HCEC 1CT (cell line): ENCODE measurements at regions not wholly inside any gene's neighbourhood (a gene's known extent, or its start where the extent isn't known, plus 50 kb on each side); places are given as distances from the start of the nearest gene placed in this dataset.

ENCODE experiments used
- DNase-seq: peaks from one replicate; pipeline ENCODE4 v3.0.0-alpha.2; 2017

DNA sequence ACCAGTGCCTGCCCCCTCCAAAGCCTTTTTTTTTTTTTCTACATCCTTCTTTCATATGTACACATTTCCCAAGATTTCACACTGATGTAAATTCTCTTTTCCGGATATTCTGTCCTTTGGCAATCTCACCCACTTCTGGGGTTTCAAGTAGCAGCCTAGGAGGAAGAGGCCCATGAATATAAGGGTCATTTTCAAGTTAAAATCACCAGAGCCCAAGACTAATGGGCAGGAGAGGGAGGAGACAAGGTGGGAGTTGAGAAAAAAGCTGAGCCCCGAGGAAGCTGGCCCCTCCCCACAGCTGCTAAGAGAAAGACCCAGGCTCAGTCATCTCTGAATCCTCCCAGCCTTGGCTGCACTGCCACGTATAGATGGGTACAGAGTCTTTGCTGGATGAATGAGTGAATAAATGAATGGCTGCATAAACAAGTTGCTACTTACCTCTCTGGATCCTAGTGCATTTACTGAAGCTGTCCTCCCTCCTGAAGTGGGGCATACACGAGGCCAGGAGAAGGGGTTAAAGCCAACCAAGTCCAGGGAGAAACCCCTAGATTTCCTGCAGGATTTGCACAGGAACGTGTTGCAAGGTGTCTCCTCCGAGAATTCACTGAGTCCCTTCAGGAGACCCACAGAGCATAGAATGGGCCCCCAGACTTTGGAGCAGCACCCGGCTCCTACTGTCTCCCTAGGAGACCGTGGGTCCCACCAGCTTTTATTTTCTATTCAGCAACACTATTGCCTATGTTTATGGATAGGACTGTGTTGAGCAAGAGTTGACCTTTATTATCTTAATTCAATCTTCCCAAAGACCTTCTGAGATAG is 100.8 kb upstream of the LIPC start:
- DNase-seq = no peak

DNA sequence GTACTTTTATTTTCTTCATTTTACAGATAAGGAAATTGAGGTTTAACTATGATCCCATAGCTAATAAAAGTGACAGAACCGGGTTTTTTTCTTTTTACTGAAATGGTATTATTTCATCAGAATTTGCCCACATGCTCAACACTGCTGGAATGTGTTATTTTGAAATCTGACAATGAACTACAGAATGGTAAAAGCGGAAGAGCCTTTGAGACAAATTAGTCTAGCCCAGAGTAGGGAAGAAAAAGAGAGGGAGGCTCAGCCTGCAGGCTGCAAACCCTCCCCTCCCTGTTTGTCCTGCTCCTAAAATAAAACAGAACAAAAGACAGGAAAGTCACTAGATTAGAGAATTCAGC is 100.3 kb upstream of the LIPC start:
- peak; percentile 83 for DNase-seq

DNA sequence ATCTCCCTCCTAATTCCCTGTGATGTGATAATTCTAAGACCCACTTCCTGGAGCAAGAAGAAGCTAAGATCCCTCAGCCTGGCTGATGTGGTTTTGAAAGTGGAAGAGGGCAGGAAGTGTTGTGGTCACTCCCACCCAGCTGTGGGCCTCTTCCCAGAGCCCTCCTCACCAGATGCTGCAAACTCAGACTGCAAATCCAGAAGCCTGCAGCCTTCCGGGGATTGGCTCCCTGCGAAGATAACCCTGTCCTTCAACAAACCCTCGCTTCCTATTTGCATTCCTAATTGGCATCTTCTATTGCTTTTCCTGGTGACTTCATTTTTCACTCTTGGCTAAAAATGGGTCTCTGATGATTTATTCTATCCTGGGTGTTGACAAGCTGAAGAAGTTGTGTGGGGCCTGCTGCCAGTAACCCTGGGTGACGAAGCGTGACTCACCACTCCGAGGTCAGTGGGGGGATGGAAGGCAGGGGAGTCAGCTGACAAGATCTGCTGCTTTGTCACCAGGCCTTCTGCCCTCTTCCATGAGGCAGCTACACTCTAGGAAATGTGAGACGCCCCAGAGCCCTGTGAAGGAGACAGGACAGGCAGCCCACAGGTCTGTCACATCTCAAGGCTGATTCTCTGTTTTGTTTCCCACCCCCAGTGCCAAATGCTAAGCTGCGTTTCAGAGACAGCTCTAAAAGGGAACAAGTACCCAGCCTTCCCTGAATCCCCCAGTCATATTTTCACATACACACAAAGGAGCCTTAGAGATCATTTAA is 99.7 kb upstream of the LIPC start:
- peak; percentile 100 for DNase-seq

DNA sequence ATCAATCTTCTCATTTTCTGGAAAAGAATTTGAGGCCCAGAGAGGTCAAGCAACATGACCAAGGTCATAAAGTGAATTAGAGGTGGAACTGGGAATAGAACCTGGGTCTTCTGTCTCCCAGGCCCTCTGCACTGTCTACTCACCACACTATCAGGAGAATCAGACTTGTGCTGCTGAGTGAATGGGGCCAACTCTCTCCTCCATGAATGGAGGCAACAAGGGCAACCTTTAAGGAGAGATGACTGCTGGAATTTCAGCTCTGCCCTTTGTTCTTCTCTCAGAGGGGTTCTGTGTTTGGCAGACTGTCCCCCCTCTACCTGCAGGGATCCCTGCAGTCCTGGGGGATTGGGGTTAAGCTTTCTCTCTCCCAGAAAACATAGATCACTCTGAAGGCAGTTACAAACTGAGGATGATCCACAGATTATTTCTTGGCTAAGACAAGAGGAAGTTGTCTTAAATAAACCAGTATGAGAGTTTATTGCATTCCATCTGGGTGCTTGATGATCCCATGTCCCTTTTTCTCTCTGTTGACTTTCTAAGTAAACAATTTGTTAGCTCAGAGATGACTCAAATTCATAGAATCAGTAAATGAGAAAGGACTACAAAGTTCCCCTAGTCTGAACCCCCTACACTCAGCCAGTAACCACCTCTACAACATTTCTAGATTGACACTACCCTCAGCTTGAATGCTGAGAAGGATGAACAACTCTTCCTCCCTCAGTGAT is 99.0 kb upstream of the LIPC start:
- DNase-seq = peak; percentile 94

DNA sequence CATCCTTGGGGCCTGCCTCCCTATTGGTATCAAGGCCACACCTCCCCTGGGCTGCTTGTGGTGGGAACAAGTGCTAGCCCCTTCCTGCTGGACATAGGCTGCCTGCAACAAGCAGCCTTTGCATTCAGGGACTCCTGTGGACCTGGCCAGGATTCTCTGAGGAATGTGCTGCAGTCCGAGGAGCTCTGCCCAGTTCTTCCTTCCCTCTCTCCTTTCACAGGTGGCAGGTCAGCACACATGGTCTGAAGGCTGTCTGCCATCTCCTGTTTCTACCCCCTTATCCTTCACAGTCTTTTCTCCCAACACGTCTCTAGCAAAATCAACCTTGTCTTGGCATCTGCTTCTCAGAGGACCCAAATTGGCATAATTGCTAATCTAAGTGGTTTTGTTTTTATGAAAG is 97.0 kb upstream of the LIPC start:
- no peak for DNase-seq

DNA sequence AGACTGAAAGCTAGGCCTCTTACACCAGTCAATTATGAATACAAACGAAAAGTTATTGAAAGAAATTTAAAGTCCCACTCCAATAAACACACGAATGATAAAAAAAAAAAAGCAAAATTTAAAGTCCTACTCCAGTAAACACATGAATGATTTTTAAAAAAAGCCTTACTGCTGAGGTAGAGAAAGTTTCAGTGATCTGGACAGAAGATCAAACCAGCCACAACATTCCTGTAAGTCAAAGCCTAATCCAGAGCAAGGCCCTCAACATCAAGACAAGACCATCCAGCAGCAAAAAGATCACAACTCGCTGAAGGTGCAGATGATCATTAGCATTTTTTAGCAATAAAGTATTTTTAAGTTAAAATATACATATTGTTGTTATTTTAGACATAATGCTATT is 95.6 kb upstream of the LIPC start:
- no peak for DNase-seq

DNA sequence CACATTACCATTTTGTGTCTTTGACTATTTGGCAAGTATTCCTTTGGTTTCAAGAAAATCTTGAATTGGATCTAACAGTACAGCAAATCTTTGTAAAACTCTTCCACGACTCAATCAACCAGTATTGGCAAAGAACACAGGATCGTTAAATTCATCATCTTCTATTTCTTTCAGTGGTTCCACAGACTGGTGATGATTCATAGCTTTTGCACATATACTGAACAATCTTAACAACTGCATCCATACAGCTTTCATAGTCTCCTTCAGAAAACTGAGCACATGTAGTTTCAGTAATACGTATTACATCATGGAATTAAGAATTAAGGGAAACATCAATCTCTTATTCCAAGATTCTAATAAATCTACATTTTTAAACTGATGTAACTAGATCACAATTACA is 91.6 kb upstream of the LIPC start:
- peak; percentile 75 for DNase-seq

DNA sequence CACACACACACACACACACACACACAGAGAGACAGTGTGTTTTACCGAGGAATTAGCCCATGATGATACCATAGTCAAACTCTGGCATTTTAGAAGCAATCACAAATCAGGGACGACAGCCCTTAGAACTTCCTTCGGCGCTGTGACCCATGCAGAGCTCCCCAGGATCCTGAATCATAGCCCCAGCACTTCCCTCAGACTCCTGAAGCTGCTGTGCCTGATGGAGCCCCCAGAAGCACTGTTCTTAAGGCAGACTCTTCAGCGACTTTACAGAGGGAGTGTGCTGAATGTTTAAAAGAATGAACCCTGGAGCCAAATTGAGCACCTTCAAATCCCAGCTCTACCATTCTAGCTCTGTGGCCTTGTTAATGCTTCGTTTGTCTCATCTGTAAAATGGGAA is 89.3 kb upstream of the LIPC start:
- no peak for DNase-seq

DNA sequence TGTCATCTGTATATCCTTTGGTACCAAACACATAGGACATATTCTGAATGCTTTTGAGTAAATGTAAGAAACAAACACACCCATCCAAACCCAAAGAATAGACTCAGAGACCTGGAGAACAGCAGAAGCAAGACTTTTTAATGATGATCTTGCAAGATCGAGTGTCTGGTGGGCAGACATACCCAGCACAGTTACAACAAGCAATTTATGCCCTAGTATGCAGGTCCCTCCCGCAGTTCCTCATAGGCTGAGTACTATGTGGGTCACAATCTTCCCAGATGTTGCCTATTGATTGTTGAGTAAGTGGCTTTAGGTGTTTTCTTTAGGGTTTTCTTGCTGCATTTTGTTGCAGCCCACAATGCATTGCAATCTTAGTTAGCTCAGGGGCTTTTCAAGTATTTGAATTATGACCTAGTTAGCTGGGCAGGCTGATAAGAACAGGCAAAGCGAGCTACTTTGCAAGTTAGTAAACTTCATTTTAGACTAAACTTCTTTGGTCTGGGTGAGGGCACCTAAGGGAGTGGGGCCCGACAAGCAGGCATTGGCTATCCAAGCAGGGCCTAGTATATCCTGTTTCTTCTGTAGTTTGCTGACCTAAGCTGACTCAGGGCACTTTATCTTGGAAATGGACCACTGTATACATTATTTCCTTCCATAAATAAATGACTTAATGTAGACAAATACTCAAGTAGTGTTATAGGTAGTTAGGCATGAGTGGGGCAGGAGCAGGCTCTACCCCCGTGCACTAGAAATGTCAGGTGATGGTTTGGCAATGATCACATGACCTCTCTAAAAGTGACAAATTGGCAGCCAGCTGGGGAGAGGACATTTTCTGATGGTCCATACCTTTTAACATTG is 87.3 kb upstream of the LIPC start:
- no peak for DNase-seq

DNA sequence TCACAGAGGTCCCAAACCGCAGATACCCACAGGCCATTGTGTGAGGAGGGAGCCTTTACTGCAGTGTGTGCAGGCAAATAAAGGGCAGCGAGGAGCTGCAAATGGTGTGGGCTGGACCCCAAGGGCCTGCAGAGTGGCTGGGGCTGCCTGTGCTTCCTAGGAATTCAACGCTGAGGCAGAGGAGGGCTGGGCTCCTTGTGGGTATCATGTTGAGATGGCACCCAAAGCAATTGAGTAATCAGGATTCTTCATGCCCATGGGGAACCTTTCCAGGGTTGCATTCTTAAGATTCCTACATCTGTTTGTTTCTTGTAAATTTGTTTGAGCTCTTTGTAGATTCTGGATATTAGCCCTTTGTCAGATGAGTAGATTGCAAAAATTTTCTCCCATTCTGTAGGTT is 85.4 kb upstream of the LIPC start:
- no peak for DNase-seq

DNA sequence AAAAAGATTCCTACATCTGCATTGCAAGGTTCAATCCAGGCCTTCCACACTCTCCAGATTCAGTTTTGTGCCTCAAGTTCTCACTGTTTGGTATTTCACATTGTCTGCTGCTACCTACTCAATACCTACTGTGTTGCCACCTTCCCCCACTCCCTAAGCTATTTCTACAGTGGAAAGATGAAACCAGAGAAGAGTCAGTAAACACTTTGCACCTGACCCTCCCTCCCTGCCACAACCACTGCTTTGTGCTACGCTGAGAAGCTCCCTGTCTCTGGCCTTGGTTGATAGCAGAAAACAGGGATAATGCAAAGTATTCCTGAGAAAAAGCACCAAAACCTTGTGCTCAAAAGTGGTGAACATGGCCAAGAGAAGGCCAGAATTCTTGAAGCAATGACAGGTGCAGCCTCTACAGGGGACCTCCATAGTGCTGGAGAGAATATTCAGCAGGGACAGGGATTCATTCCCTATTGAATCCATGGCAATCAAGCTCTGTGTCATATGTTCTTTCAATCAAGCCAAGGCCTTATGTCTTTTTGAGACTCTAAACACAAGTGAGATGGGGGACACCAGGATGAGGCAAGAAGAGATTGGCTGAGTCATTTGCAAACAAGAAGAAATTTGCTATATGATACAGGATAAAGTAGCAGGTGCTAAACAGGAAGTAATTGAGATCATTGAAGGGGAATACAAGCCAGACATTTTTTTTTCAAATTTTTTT is 83.5 kb upstream of the LIPC start:
- DNase-seq = no peak

DNA sequence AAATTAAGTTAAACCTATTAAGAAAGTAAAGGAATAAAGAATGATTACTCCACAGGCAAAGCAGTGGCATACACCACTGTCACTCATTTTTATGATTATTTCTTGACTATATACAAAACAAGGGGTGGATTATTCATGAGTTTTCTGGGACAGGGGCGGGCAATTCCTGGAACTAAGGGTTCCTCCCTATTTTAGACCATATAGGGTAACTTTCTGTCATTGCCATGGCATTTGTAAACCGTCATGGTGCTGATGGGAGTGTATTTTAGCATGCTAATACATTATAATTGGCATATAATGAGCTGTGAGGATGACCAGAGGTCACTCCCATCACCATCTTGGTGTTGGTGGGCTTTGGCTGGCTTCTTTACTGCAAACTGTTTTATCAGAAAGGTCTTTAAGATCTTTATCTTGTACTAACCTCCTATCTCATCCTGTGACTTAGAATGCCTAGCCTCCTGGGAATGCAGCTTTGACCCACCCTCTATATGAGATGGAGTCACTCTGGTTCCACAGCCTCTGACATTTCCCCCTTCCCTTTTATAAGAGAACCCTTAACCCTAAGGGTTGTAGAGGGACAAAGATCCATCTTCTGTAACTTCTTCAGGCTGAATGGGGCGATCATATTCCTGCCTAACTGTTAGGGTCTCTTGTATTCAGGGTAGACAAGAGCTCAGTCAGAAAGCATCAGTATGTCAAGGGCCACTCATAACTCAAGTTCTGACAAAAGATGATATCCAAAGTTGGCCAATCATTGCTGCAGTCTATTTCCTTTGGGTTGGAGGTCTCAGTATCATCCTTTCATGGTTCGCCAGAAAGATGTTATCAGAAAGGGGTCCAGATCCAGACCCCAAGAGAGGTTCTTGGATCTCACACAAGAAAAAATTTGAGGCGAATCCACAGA is 79.5 kb upstream of the LIPC start:
- no peak for DNase-seq

DNA sequence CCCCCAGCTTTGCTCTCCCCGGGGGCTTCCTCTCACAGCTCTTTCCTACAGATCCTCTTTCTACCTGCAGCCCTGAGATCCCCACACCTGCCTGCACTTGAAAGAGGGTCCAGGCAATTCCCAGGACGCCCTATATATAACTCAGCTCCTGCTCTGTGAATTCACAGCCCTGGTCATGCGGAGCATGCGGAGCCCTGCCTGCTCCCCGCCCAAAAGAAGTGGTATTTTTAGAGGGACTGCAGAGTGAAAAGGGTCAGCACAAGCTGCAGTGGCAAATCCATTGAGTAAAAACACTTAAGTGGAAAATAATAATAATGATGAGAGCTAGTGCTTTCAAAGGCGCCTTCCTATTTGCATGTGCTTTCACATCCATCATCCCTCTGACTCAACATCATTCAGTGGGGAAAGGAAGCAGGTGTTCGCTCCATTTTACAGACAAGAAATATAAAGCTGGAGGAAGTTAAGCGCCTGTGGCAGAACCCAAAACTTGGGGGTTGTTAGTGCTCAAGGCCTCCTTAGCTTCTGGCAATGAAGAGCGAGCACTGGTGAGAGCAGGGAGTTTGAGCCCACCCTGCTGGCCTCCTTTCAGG is 76.3 kb upstream of the LIPC start:
- no peak for DNase-seq

DNA sequence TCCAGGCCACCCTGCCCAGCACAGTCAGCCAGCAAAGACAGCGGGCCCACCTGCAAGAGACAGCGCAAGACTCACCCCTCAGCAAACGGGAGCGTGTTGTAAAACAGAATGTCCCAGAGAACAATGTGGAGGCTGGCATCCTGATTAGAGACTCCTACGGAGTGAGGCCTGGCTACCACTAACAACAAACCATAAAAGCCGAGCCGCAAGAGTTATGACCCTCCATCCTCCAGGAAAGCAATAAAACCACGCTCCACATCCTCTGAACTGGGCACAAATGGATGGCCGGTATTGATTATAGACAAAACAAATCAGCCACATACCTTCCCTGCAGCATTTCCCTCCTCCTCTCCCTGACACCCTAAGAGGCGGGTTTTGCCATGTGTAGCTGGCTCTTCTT is 75.8 kb upstream of the LIPC start:
- no peak for DNase-seq

DNA sequence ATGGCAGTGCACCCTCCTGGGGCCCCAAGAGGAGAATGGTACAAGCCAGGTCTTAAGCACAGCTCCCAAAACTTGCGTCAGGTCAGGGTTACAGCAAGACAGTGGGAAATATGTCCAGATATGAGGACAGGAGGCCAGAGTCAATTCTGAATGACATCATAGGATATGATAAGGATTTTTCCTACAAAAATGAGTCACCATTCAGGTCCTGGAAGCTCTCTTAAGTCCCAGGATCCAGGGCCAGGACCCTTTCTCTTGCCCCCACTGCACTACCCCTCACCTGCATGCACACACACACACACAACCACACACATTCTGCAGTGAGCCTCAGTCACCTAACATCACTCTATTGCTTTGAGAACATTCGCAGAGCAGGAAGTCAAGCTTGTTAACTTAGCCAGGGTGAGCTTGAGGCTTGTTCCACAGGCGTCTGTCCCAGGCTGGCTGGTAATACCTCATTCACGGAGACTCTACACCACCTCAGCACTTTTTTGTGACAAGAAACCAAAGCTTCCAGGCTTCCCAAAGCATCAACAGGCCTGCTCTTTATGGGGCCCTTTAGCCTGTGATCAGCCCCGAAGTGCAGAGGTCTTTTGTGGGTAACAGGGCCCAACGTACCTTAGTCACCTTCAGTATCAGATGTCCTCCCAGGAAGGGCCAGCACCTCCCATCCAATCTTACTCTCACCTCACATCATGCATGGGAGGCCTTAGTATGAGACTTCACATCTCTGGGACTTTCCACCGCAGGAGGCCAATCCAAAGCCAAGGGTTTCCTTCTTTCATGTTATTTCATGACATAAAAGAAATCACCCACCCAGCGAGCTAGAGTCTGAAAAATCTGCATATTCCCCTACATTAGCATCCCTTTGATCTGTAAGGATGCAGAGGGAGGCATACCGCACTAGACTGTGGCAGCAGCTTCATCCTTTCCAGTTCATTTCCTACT is 74.0 kb upstream of the LIPC start:
- no peak for DNase-seq

DNA sequence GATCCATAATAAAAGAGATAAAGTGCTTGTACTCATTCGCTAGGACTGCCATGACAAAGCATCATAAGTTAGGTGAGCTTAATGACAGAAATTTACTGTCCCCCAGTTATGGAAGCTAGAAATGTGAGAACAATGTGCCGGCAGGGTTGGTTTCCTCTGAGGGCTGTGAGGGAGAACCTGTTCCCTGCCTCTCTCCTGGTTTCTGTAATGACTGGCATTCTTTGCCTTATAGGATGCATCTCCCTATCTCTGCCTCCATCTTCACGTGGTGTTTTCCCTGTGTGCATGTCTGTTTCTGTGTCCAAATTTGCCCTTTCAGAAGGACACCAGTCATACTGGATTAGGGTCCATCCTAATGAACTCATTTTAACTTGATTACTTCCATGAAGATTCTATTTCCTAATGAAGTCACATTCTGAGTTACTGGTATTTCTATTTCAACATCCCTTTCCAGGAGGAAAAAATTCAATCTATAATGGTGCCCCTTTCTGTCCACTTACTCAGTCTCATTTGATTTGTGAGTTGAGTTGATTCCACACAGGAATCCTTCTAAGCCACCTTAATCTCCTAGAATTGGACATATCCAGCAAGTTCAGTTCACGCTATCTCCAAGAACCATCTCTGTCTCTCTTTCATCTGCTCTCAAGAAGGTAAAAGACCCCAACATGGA is 71.2 kb upstream of the LIPC start:
- no peak for DNase-seq

DNA sequence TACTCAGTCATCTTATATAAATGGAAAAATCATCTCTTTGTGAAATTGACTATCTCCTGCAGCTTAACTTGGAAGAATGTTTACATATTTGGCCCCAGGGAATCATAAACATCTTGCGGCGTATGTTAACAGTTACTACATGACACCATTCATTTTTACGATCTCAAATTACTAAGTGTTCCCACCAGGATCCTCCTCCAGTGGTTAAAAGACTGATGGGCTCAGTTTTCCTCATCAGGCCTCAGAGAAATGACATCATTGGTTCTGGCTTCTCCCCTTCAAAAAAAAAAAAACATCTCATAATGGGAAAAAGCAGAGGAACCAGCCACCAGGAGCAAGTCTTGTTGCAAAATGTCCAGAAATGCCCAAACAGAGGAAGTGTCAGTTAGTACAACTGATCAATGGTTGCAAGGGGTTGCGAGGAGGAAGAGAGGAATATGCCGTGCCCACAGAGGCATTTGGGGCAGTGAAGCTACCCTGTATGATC is 70.5 kb upstream of the LIPC start:
- peak; percentile 99 for DNase-seq

DNA sequence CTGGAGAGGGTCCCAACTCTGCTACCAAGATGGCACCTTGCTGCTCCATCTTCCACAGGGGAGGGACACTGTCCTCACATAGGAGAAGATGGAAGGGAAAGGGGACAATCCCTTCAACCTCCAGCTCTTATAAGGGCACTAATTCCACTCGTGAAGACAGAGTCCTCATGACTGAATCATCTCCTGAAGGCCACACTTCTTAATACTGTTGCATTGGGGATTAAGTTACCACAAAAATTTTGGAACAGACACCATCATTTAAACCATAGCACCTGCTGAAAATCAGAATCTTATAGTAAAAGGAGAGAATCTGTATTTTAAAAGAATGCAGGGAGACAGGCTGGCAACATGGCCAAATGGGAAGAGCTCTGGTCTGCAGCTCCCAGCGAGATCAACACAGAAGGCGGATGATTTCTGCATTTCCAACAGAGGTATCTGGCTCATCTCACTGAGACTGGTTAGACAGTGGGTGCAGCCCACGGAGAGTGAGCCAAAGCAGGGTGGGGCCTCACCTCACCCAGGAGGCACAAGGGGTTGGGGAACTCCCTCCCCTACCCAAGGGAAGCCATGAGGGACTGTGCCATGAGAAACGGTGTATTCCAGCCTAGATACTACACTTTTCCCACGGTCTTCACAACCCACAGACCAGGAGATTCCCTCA is 69.4 kb upstream of the LIPC start:
- DNase-seq = peak; percentile 39
